HFFc6 (cell line): ENCODE measurements at regions not wholly inside any gene's neighbourhood (a gene's known extent, or its start where the extent isn't known, plus 50 kb on each side); places are given as distances from the start of the nearest gene placed in this dataset.

Source experiments
- DNase-seq: peaks from one replicate; pipeline ENCODE4 v3.0.0-alpha.2; 2018
- H3K27ac Mint-ChIP-seq: 2 replicates; pipeline ENCODE4 v1.8.0; 2020; ENCODE audit warnings: mild to moderate bottlenecking, mixed read lengths
- H3K27me3 Mint-ChIP-seq: 2 replicates; pipeline ENCODE4 v1.8.0; 2021; ENCODE audit warnings: mild to moderate bottlenecking, moderate library complexity, mixed read lengths; ENCODE audit not compliant: insufficient read depth
- H3K36me3 Mint-ChIP-seq: 2 replicates; pipeline ENCODE4 v1.8.0; 2021; ENCODE audit warnings: low read depth, mixed read lengths
- H3K4me1 Mint-ChIP-seq: 2 replicates; pipeline ENCODE4 v1.8.0; 2020; ENCODE audit warnings: low read depth, mixed read lengths
- H3K4me3 Mint-ChIP-seq: 2 replicates; pipeline ENCODE4 v1.8.0; 2020; ENCODE audit warnings: mild to moderate bottlenecking, moderate library complexity, mixed read lengths
- H3K9me3 Mint-ChIP-seq: 2 replicates; pipeline ENCODE4 v1.8.0; 2020; ENCODE audit warnings: mild to moderate bottlenecking, mixed read lengths
- CTCF ChIP-seq: fragments of 200-600 bp; sonication (generic); IDR thresholded peaks from 2 replicates; pipeline ENCODE4 v1.5.0; 2021; ENCODE audit warnings: antibody characterized with exemption, mild to moderate bottlenecking

GRCh38 chr16:8113843-8114242 is 476.5 kb downstream of the TMEM114 start:
- Mint-ChIP-seq H3K4me3 (no peak overlapping the region), H3K4me1 (no peaks in the 10 kb centered on the region), H3K27ac (no peak overlapping the region), H3K36me3 (no peaks in the 10 kb centered on the region), H3K9me3 (peaks cover 49% of the 10 kb centered on the region), H3K27me3 (no peaks in the 10 kb centered on the region; the same call in 1 of the 2 replicates)
- TF ChIP-seq CTCF: no peak
- no peak for DNase-seq

GRCh38 chr16:8110572-8111514 is 479.5 kb downstream of the TMEM114 start:
- H3K4me1 Mint-ChIP-seq: no peaks in the 10 kb centered on the region
- no peak for TF ChIP-seq CTCF
- no peaks in the 10 kb centered on the region for H3K36me3 Mint-ChIP-seq
- peaks cover 35% of the 10 kb centered on the region for H3K9me3 Mint-ChIP-seq
- no peak for DNase-seq
- no peak overlapping the region for H3K4me3 Mint-ChIP-seq
- H3K27ac Mint-ChIP-seq: no peak overlapping the region
- no peaks in the 10 kb centered on the region; the same call in 1 of the 2 replicates for H3K27me3 Mint-ChIP-seq

GRCh38 chr16:8109510-8110369 is 480.6 kb downstream of the TMEM114 start:
- Mint-ChIP-seq H3K4me1 (no peaks in the 10 kb centered on the region), H3K27ac (no peak overlapping the region), H3K4me3 (no peak overlapping the region; the same call in 1 of the 2 replicates), H3K9me3 (peaks cover 31% of the 10 kb centered on the region), H3K36me3 (no peaks in the 10 kb centered on the region), H3K27me3 (no peaks in the 10 kb centered on the region; the same call in 1 of the 2 replicates)
- no peak for DNase-seq
- TF ChIP-seq CTCF: no peak

GRCh38 chr16:8108991-8109509 is 481.3 kb downstream of the TMEM114 start:
- Mint-ChIP-seq H3K4me1 (no peaks in the 10 kb centered on the region), H3K4me3 (peak overlapping the region; percentile 23; the same call in 1 of the 2 replicates), H3K27ac (no peak overlapping the region), H3K27me3 (no peaks in the 10 kb centered on the region; the same call in 1 of the 2 replicates), H3K36me3 (no peaks in the 10 kb centered on the region), H3K9me3 (peaks cover 31% of the 10 kb centered on the region)
- TF ChIP-seq CTCF: no peak
- no peak for DNase-seq

GRCh38 chr16:8107296-8107695 is 483.0 kb downstream of the TMEM114 start:
- no peak overlapping the region for H3K4me3 Mint-ChIP-seq
- H3K27ac Mint-ChIP-seq: no peak overlapping the region
- H3K36me3 Mint-ChIP-seq: no peaks in the 10 kb centered on the region
- H3K27me3 Mint-ChIP-seq: no peaks in the 10 kb centered on the region; the same call in 1 of the 2 replicates
- peaks cover 22% of the 10 kb centered on the region for H3K9me3 Mint-ChIP-seq
- no peaks in the 10 kb centered on the region for H3K4me1 Mint-ChIP-seq
- no peak for DNase-seq
- no peak for TF ChIP-seq CTCF
